GM12874 (cell line): ENCODE measurements at regions not wholly inside any gene's neighbourhood (a gene's known extent, or its start where the extent isn't known, plus 50 kb on each side); places are given as distances from the start of the nearest gene placed in this dataset.

ENCODE experiments used
- TF ChIP-seq, protein P1 (sequence below): IDR thresholded peaks from 2 replicates; pipeline ENCODE4 v1.5.1; 2011; ENCODE audit warnings: low read depth, mild to moderate bottlenecking, control low read depth, low read length, moderate library complexity; ENCODE audit not compliant: insufficient read depth

- TF ChIP-seq, protein P1, sequence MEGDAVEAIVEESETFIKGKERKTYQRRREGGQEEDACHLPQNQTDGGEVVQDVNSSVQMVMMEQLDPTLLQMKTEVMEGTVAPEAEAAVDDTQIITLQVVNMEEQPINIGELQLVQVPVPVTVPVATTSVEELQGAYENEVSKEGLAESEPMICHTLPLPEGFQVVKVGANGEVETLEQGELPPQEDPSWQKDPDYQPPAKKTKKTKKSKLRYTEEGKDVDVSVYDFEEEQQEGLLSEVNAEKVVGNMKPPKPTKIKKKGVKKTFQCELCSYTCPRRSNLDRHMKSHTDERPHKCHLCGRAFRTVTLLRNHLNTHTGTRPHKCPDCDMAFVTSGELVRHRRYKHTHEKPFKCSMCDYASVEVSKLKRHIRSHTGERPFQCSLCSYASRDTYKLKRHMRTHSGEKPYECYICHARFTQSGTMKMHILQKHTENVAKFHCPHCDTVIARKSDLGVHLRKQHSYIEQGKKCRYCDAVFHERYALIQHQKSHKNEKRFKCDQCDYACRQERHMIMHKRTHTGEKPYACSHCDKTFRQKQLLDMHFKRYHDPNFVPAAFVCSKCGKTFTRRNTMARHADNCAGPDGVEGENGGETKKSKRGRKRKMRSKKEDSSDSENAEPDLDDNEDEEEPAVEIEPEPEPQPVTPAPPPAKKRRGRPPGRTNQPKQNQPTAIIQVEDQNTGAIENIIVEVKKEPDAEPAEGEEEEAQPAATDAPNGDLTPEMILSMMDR: no peak
Measured at GRCh38 chr6:8683204-8683603, 247.9 kb upstream of the SLC35B3 start.

- TF ChIP-seq, protein P1: no peak
Measured at GRCh38 chr6:8679823-8680222, 244.5 kb upstream of the SLC35B3 start.

GRCh38 chr6:8678466-8678865 is 243.1 kb upstream of the SLC35B3 start:
- TF ChIP-seq, protein P1: no peak

- TF ChIP-seq, protein P1: no peak
Measured at GRCh38 chr6:8674126-8674525, 238.8 kb upstream of the SLC35B3 start.

- TF ChIP-seq, protein P1: no peak
Measured at GRCh38 chr6:8672882-8673281, 237.5 kb upstream of the SLC35B3 start.

GRCh38 chr6:8670792-8671191 is 235.4 kb upstream of the SLC35B3 start:
- TF ChIP-seq, protein P1: no peak

DNA sequence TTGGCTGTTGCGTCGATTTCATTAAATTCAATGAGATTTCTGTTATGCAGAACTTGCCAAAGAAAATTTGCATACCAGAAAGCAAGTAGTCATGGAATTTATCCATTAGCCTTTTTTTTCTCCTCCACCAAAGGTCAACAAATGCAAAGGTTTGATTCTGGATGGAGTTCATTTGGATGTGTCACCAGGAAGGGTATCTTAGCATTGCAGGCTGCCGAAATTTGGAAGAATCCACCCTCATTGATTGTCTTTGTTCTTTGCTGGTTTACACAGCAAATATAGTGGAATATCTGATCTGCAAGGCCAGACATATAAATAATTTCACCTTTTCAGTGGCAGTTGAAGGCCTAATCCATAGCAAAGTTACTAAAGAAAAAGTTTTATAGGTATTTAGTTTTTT is 229.4 kb upstream of the SLC35B3 start:
- TF ChIP-seq, protein P1: no peak

DNA sequence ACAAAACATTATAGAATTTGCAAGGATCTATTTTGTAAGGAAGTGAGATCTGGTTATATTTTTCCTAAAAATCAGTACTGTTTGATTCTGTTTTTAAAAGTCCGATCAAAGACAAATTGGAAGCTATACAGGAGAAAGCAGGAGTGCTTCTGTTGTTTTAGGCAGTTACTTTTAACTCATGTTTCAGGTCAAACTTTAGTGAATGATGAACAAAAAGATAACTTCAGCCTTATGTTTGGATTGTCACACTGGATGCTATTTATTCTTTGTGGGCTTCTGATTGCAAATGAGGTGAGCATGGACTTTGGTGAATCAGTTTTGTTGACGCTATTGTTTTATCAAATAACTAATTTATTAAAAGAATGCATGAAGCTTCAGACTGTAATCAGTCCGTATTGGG is 228.7 kb upstream of the SLC35B3 start:
- TF ChIP-seq, protein P1: no peak
